Activated CD8-positive, alpha-beta memory T cell treated with anti-CD3 and anti-CD28 coated beads for 36 hours (primary cell): ENCODE measurements at regions not wholly inside any gene's neighbourhood (a gene's known extent, or its start where the extent isn't known, plus 50 kb on each side); places are given as distances from the start of the nearest gene placed in this dataset.

Experiments used
- CTCF ChIA-PET: fragments of 350-600 bp; sonication (Branson Sonifier 250); formaldehyde crosslinking; loops from one replicate; lab custom pipeline; 2021; ENCODE audit warnings: antibody characterized with exemption; lab: Charles Lee
- POLR2A ChIA-PET: fragments of 350-600 bp; sonication (Branson Sonifier 250); formaldehyde crosslinking; loops from one replicate; lab custom pipeline; 2021; ENCODE audit warnings: antibody characterized with exemption; lab: Charles Lee

- ChIA-PET CTCF (no interaction called here), POLR2A (no interaction called here)
Measured at GRCh38 chr18:72114801-72115594, 429.1 kb downstream of the CBLN2 start.

GRCh38 chr18:72107647-72108383 lies 436.3 kb downstream of the CBLN2 start:
- POLR2A ChIA-PET = no interaction called here
- CTCF ChIA-PET = no interaction called here

GRCh38 chr18:72104851-72105250 lies 439.3 kb downstream of the CBLN2 start:
- ChIA-PET CTCF (no interaction called here), POLR2A (no interaction called here)

GRCh38 chr18:72102412-72102811 lies 441.7 kb downstream of the CBLN2 start:
- ChIA-PET POLR2A (no interaction called here), CTCF (no interaction called here)

- CTCF ChIA-PET = no interaction called here
- POLR2A ChIA-PET = no interaction called here
Measured at GRCh38 chr18:72100465-72101004, 443.6 kb downstream of the CBLN2 start.

- POLR2A ChIA-PET = no interaction called here
- CTCF ChIA-PET = no interaction called here
Measured at GRCh38 chr18:72091369-72091768, 452.8 kb downstream of the CBLN2 start.

GRCh38 chr18:72089432-72089831 lies 454.7 kb downstream of the CBLN2 start:
- POLR2A ChIA-PET = no interaction called here
- CTCF ChIA-PET = no interaction called here

GRCh38 chr18:72086421-72086820 lies 457.7 kb downstream of the CBLN2 start:
- ChIA-PET CTCF (no interaction called here), POLR2A (no interaction called here)

- POLR2A ChIA-PET = no interaction called here
- CTCF ChIA-PET = interaction anchor here (0.7 kb wide), 1 partner anchor 102 kb away, joined by 4 read pairs; no protein-coding TSS in a partner anchor
Measured at GRCh38 chr18:72075040-72075439, 469.1 kb downstream of the CBLN2 start.

- ChIA-PET CTCF (no interaction called here), POLR2A (no interaction called here)
Measured at GRCh38 chr18:72063001-72063400, 481.1 kb downstream of the CBLN2 start.

- CTCF ChIA-PET = no interaction called here
- POLR2A ChIA-PET = no interaction called here
Measured at GRCh38 chr18:72058851-72059250, 485.3 kb downstream of the CBLN2 start.

GRCh38 chr18:72056171-72056570 lies 488.0 kb downstream of the CBLN2 start:
- POLR2A ChIA-PET = no interaction called here
- CTCF ChIA-PET = no interaction called here

- ChIA-PET POLR2A (no interaction called here), CTCF (no interaction called here)
Measured at GRCh38 chr18:72041313-72042032, 502.7 kb downstream of the CBLN2 start.

GRCh38 chr18:72013427-72013850 lies 530.7 kb downstream of the CBLN2 start:
- ChIA-PET CTCF (no interaction called here), POLR2A (no interaction called here)

GRCh38 chr18:71998547-71999097 lies 545.5 kb downstream of the CBLN2 start:
- ChIA-PET CTCF (no interaction called here), POLR2A (no interaction called here)

GRCh38 chr18:71995904-71996465 lies 548.2 kb downstream of the CBLN2 start:
- ChIA-PET CTCF (no interaction called here), POLR2A (no interaction called here)

- ChIA-PET POLR2A (no interaction called here), CTCF (no interaction called here)
Measured at GRCh38 chr18:71994273-71994672, 549.9 kb downstream of the CBLN2 start.

- POLR2A ChIA-PET = no interaction called here
- CTCF ChIA-PET = no interaction called here
Measured at GRCh38 chr18:71989616-71990015, 554.5 kb downstream of the CBLN2 start.

- ChIA-PET POLR2A (no interaction called here), CTCF (no interaction called here)
Measured at GRCh38 chr18:71986351-71987050, 557.6 kb downstream of the CBLN2 start.
